ENCODE measurements at regions not wholly inside any gene's neighbourhood (a gene's known extent, or its start where the extent isn't known, plus 50 kb on each side); places are given as distances from the start of the nearest gene placed in this dataset.
"Not testable (repeated sequence)": the region's sequence is repeated elsewhere in the genome, so short reads cannot be mapped to it uniquely, and the experiment has no call there.

GRCh38 chr13:89034015-89034414 lies 1362.8 kb downstream of the SLITRK5 start:
- DNase-seq (ENCODE audit: low read depth in 2 of 2): no peak

- no peak for DNase-seq (ENCODE audit: low read depth in 2 of 2)
Observed at GRCh38 chr13:89052699-89053098, 1381.5 kb downstream of the SLITRK5 start.

- no peak for DNase-seq (ENCODE audit: low read depth in 2 of 2)
Observed at GRCh38 chr13:89053418-89053817, 1382.2 kb downstream of the SLITRK5 start.

- DNase-seq (ENCODE audit: low read depth in 2 of 2): no peak
Observed at GRCh38 chr13:89057274-89057673, 1386.1 kb downstream of the SLITRK5 start.

- DNase-seq (ENCODE audit: low read depth in 2 of 2): no peak
Observed at GRCh38 chr13:89057862-89058261, 1386.7 kb downstream of the SLITRK5 start.

- no peak for DNase-seq (ENCODE audit: low read depth in 2 of 2)
Observed at GRCh38 chr13:89061821-89062220, 1390.7 kb downstream of the SLITRK5 start.

GRCh38 chr13:89066868-89067466 lies 1395.8 kb downstream of the SLITRK5 start:
- no peak for DNase-seq (ENCODE audit: low read depth in 2 of 2)

GRCh38 chr13:89072979-89073378 lies 1401.8 kb downstream of the SLITRK5 start:
- DNase-seq (ENCODE audit: low read depth in 2 of 2): no peak

- no peak for DNase-seq (ENCODE audit: low read depth in 2 of 2)
Observed at GRCh38 chr13:89076622-89077021, 1405.5 kb downstream of the SLITRK5 start.

- no peak for DNase-seq (ENCODE audit: low read depth in 2 of 2)
Observed at GRCh38 chr13:89082623-89083022, 1411.5 kb downstream of the SLITRK5 start.

GRCh38 chr13:89088107-89088506 lies 1416.9 kb downstream of the SLITRK5 start:
- DNase-seq (ENCODE audit: low read depth in 2 of 2): not testable (repeated sequence)

- no peak for DNase-seq (ENCODE audit: low read depth in 2 of 2)
Observed at GRCh38 chr13:89097994-89098393, 1426.8 kb downstream of the SLITRK5 start.

- DNase-seq (ENCODE audit: low read depth in 2 of 2): no peak
Observed at GRCh38 chr13:89113744-89114143, 1442.6 kb downstream of the SLITRK5 start.

GRCh38 chr13:89115307-89115706 lies 1444.1 kb downstream of the SLITRK5 start:
- no peak for DNase-seq (ENCODE audit: low read depth in 2 of 2)

- DNase-seq (ENCODE audit: low read depth in 2 of 2): no peak
Observed at GRCh38 chr13:89136678-89137077, 1465.5 kb downstream of the SLITRK5 start.

- no peak for DNase-seq (ENCODE audit: low read depth in 2 of 2)
Observed at GRCh38 chr13:89150362-89150761, 1479.2 kb downstream of the SLITRK5 start.

GRCh38 chr13:89153941-89154340 lies 1482.8 kb downstream of the SLITRK5 start:
- DNase-seq (ENCODE audit: low read depth in 2 of 2): no peak

- no peak for DNase-seq (ENCODE audit: low read depth in 2 of 2)
Observed at GRCh38 chr13:89163096-89163495, 1491.9 kb downstream of the SLITRK5 start.

GRCh38 chr13:89165685-89166084 lies 1494.5 kb downstream of the SLITRK5 start:
- DNase-seq (ENCODE audit: low read depth in 2 of 2): no peak

GRCh38 chr13:89169951-89170350 lies 1498.8 kb downstream of the SLITRK5 start:
- no peak for DNase-seq (ENCODE audit: low read depth in 2 of 2)

GRCh38 chr13:89181041-89181440 lies 1509.9 kb downstream of the SLITRK5 start:
- DNase-seq (ENCODE audit: low read depth in 2 of 2): no peak

- no peak for DNase-seq (ENCODE audit: low read depth in 2 of 2)
Observed at GRCh38 chr13:89199138-89199537, 1528.0 kb downstream of the SLITRK5 start.

- DNase-seq (ENCODE audit: low read depth in 2 of 2): no peak
Observed at GRCh38 chr13:89204435-89204834, 1533.3 kb downstream of the SLITRK5 start.

GRCh38 chr13:89205856-89206520 lies 1534.8 kb downstream of the SLITRK5 start:
- no peak for DNase-seq (ENCODE audit: low read depth in 2 of 2)
